ENCODE measurements at regions not wholly inside any gene's neighbourhood (a gene's known extent, or its start where the extent isn't known, plus 50 kb on each side); places are given as distances from the start of the nearest gene placed in this dataset.

GRCh38 chr10:33635967-33636515 is 301.6 kb upstream of the NRP1 start:
- no peaks in the 10 kb centered on the region for H3K36me3 ChIP-seq (ENCODE audit: insufficient read depth, low read length, poor library complexity, severe bottlenecking)
- DNase-seq (ENCODE audit: low spot score), result no peak
- H3K4me3 ChIP-seq (ENCODE audit: low read depth, low read length, poor library complexity, severe bottlenecking), result no peak overlapping the region
- intact Hi-C loops (cut with micrococcal nuclease; ENCODE audit: unreplicated experiment), result no loop called here
- BruUV-seq (replicated peaks), result no TSS peak
- no peaks in the 10 kb centered on the region for H3K27me3 ChIP-seq (replicated peaks; ENCODE audit: insufficient read depth, low read depth, low read length, poor library complexity)
- POLR2A ChIA-PET (ENCODE audit: low non-redundant PET), result no interaction called here
- CTCF ChIA-PET, result no interaction called here
- TF ChIP-seq EZH2 (IDR thresholded peaks at IDR 0.05; ENCODE audit: borderline replicate concordance, low read depth, low read length, poor library complexity, severe bottlenecking), result no peak
- no peaks in the 10 kb centered on the region for H3K9me3 ChIP-seq (ENCODE audit: low read depth, low read length, poor library complexity, severe bottlenecking)
- H3K27ac ChIP-seq (ENCODE audit: low read depth, low read length, poor library complexity, severe bottlenecking), result no peak overlapping the region
- no peaks in the 10 kb centered on the region for H3K4me1 ChIP-seq (ENCODE audit: insufficient read depth, low read length, poor library complexity, severe bottlenecking)

- no peak for TF ChIP-seq CTCF (conservative IDR thresholded peaks at IDR 0.05; ENCODE audit: low read depth, low read length)
These were observed 298.0 kb upstream of the NRP1 start for GRCh38 chr10:33632432-33632831.

GRCh38 chr10:33631991-33632390 is 297.5 kb upstream of the NRP1 start:
- no peaks in the 10 kb centered on the region for H3K27me3 ChIP-seq (replicated peaks; ENCODE audit: insufficient read depth, low read depth, low read length, poor library complexity)
- no peak for TF ChIP-seq EZH2 (IDR thresholded peaks at IDR 0.05; ENCODE audit: borderline replicate concordance, low read depth, low read length, poor library complexity, severe bottlenecking)
- TF ChIP-seq CTCF (conservative IDR thresholded peaks at IDR 0.05; ENCODE audit: low read depth, low read length), result no peak
- DNase-seq (ENCODE audit: low spot score), result no peak
- POLR2A ChIA-PET (ENCODE audit: low non-redundant PET), result no interaction called here
- no TSS peak for BruUV-seq (replicated peaks)
- CTCF ChIA-PET, result no interaction called here
- no peaks in the 10 kb centered on the region for H3K36me3 ChIP-seq (ENCODE audit: insufficient read depth, low read length, poor library complexity, severe bottlenecking)
- no peak overlapping the region for H3K27ac ChIP-seq (ENCODE audit: low read depth, low read length, poor library complexity, severe bottlenecking)
- intact Hi-C loops (cut with micrococcal nuclease; ENCODE audit: unreplicated experiment), result no loop called here
- H3K9me3 ChIP-seq (ENCODE audit: low read depth, low read length, poor library complexity, severe bottlenecking), result no peaks in the 10 kb centered on the region
- H3K4me1 ChIP-seq (ENCODE audit: insufficient read depth, low read length, poor library complexity, severe bottlenecking), result no peaks in the 10 kb centered on the region
- no peak overlapping the region for H3K4me3 ChIP-seq (ENCODE audit: low read depth, low read length, poor library complexity, severe bottlenecking)

More at GRCh38 chr10:33632432-33632831, 298.0 kb upstream of the NRP1 start:
- POLR2A ChIA-PET (ENCODE audit: low non-redundant PET), result no interaction called here
- DNase-seq (ENCODE audit: low spot score), result no peak
- H3K27ac ChIP-seq (ENCODE audit: low read depth, low read length, poor library complexity, severe bottlenecking), result no peak overlapping the region
- no peaks in the 10 kb centered on the region for H3K9me3 ChIP-seq (ENCODE audit: low read depth, low read length, poor library complexity, severe bottlenecking)
- no peaks in the 10 kb centered on the region for H3K4me1 ChIP-seq (ENCODE audit: insufficient read depth, low read length, poor library complexity, severe bottlenecking)
- CTCF ChIA-PET, result no interaction called here
- no peak overlapping the region for H3K4me3 ChIP-seq (ENCODE audit: low read depth, low read length, poor library complexity, severe bottlenecking)
- no peaks in the 10 kb centered on the region for H3K36me3 ChIP-seq (ENCODE audit: insufficient read depth, low read length, poor library complexity, severe bottlenecking)
- no peaks in the 10 kb centered on the region for H3K27me3 ChIP-seq (replicated peaks; ENCODE audit: insufficient read depth, low read depth, low read length, poor library complexity)
- BruUV-seq (replicated peaks), result no TSS peak
- intact Hi-C loops (cut with micrococcal nuclease; ENCODE audit: unreplicated experiment), result no loop called here

GRCh38 chr10:33630761-33631160 is 296.3 kb upstream of the NRP1 start:
- DNase-seq (ENCODE audit: low spot score), result no peak
- Histone ChIP-seq H3K4me1 (ENCODE audit: insufficient read depth, low read length, poor library complexity, severe bottlenecking) (no peaks in the 10 kb centered on the region), H3K27ac (ENCODE audit: low read depth, low read length, poor library complexity, severe bottlenecking) (no peak overlapping the region), H3K36me3 (ENCODE audit: insufficient read depth, low read length, poor library complexity, severe bottlenecking) (no peaks in the 10 kb centered on the region), H3K27me3 (replicated peaks; ENCODE audit: insufficient read depth, low read depth, low read length, poor library complexity) (no peaks in the 10 kb centered on the region), H3K4me3 (ENCODE audit: low read depth, low read length, poor library complexity, severe bottlenecking) (no peak overlapping the region), H3K9me3 (ENCODE audit: low read depth, low read length, poor library complexity, severe bottlenecking) (no peaks in the 10 kb centered on the region)
- BruUV-seq (replicated peaks), result no TSS peak
- CTCF ChIA-PET, result no interaction called here
- POLR2A ChIA-PET (ENCODE audit: low non-redundant PET), result no interaction called here
- intact Hi-C loops (cut with micrococcal nuclease; ENCODE audit: unreplicated experiment), result no loop called here
- no peak for TF ChIP-seq CTCF (conservative IDR thresholded peaks at IDR 0.05; ENCODE audit: low read depth, low read length)
- no peak for TF ChIP-seq EZH2 (IDR thresholded peaks at IDR 0.05; ENCODE audit: borderline replicate concordance, low read depth, low read length, poor library complexity, severe bottlenecking)
